Breast epithelium (tissue), 4 donors: ENCODE measurements at regions not wholly inside any gene's neighbourhood (a gene's known extent, or its start where the extent isn't known, plus 50 kb on each side); places are given as distances from the start of the nearest gene placed in this dataset.

Experiments used
- DNase-seq, 2 donors: peaks; one replicate each; pipeline ENCODE4 v3.0.0-alpha.2; 2019; ENCODE audit warnings: low spot score in 2 of 2
- H3K27ac ChIP-seq, 2 donors: fragments of 200-600 bp; sonication (generic) in 1 of 2; one replicate each; pipeline ENCODE4 v1.5.1; 2016 to 2019; ENCODE audit warnings: mild to moderate bottlenecking in 1 of 2
- H3K27me3 ChIP-seq, 2 donors: fragments of 200-600 bp; sonication (generic) in 1 of 2; one replicate each; pipeline versions ENCODE4 v1.5.1 to v1.6.0; 2017 to 2019; ENCODE audit warnings: control low read depth in 1 of 2, mild to moderate bottlenecking in 1 of 2
- H3K36me3 ChIP-seq: fragments of 200-600 bp; one replicate; pipeline ENCODE4 v1.5.1; 2019
- H3K4me1 ChIP-seq, 2 donors: fragments of 200-600 bp; sonication (generic); one replicate each; pipeline ENCODE4 v1.5.1; 2016 to 2019; ENCODE audit warnings: control low read depth in 1 of 2
- H3K4me3 ChIP-seq, 3 donors: fragments of 200-600 bp; sonication (generic); 1 replicate in 2 of 3; 2 replicates in 1 of 3; pipeline ENCODE4 v1.5.1; 2016 to 2019; ENCODE audit warnings: mild to moderate bottlenecking in 3 of 3, moderate library complexity in 2 of 3
- H3K9me3 ChIP-seq, 2 donors: fragments of 200-600 bp; sonication (generic) in 1 of 2; one replicate each; pipeline ENCODE4 v1.5.1; 2016 to 2019; ENCODE audit warnings: control low read depth in 1 of 2
- POLR2A ChIP-seq: fragments of 450-650 bp; IDR thresholded peaks from one replicate; pipeline ENCODE4 v1.6.1; 2016; ENCODE audit warnings: antibody characterized with exemption, mild to moderate bottlenecking, moderate library complexity
- POLR2AphosphoS5 ChIP-seq, 3 donors: sonication (generic); formaldehyde crosslinking; IDR thresholded peaks; one replicate each; pipeline ENCODE4 v1.6.1; 2017; ENCODE audit warnings: antibody characterized with exemption in 3 of 3
- intact Hi-C: fragments of 100-400 bp; cut with DNase I; formaldehyde crosslinking; loops from one replicate; pipeline ENCODE4 v1.15.1; 2023; ENCODE audit warnings: low total_unique reads
- TF ChIP-seq, protein P1 (sequence below), 3 donors: fragments of 450-650 bp; IDR thresholded peaks; one replicate each; pipeline ENCODE4 v1.5.1; 2016 to 2017; ENCODE audit warnings: antibody characterized with exemption in 3 of 3, mild to moderate bottlenecking in 3 of 3, moderate library complexity in 3 of 3

DNA sequence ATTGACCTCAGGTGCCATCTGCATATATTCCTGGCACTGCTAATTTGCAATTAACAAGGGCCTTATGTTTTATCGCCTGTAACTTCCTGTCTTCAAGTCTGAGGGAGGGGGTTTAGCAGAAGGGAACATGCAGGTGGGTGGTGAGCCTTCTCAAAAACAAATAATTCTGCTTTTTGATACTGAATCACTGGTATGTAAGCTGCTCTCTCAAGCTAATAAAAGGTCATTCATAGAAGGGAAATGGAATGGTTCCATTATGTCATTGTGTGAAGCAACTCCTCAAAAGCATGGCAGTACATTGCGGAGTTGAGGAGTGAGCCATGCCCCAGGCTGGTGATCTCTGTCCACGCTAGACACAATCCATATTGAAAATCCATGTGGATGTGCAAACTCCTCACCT is 414.8 kb upstream of the ID2 start:
- no peak overlapping the region for H3K27ac ChIP-seq
- DNase-seq = no peak
- H3K36me3 ChIP-seq = no peaks in the 10 kb centered on the region
- no peaks in the 10 kb centered on the region for H3K9me3 ChIP-seq
- intact Hi-C loops = no loop called here
- H3K4me3 ChIP-seq = no peak overlapping the region
- TF ChIP-seq, protein P1, sequence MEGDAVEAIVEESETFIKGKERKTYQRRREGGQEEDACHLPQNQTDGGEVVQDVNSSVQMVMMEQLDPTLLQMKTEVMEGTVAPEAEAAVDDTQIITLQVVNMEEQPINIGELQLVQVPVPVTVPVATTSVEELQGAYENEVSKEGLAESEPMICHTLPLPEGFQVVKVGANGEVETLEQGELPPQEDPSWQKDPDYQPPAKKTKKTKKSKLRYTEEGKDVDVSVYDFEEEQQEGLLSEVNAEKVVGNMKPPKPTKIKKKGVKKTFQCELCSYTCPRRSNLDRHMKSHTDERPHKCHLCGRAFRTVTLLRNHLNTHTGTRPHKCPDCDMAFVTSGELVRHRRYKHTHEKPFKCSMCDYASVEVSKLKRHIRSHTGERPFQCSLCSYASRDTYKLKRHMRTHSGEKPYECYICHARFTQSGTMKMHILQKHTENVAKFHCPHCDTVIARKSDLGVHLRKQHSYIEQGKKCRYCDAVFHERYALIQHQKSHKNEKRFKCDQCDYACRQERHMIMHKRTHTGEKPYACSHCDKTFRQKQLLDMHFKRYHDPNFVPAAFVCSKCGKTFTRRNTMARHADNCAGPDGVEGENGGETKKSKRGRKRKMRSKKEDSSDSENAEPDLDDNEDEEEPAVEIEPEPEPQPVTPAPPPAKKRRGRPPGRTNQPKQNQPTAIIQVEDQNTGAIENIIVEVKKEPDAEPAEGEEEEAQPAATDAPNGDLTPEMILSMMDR (IDR thresholded peaks at IDR 0.05) = no peak
- TF ChIP-seq POLR2A (no peak), POLR2AphosphoS5 (IDR thresholded peaks at IDR 0.05) (no peak)
- H3K27me3 ChIP-seq = no peaks in the 10 kb centered on the region
- H3K4me1 ChIP-seq = no peaks in the 10 kb centered on the region

DNA sequence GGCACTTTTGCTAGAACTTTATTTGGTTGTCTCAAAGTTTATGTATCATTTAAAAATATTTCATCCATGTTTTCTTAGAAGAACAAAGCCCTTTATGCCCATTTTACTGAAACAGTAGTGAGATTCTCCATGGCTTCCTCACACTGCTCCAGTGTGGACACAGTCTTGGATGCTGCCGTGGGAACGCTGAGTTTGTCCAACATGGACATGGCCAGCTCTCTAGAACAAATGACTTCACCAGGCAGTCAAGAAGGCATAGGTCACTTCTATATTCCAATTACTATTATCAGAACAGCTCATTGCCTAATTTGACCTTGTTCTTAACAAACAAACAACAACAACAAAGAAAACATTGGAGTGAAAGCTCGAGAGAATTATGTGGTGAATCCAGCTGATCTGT is 414.1 kb upstream of the ID2 start:
- intact Hi-C loops = no loop called here

DNA sequence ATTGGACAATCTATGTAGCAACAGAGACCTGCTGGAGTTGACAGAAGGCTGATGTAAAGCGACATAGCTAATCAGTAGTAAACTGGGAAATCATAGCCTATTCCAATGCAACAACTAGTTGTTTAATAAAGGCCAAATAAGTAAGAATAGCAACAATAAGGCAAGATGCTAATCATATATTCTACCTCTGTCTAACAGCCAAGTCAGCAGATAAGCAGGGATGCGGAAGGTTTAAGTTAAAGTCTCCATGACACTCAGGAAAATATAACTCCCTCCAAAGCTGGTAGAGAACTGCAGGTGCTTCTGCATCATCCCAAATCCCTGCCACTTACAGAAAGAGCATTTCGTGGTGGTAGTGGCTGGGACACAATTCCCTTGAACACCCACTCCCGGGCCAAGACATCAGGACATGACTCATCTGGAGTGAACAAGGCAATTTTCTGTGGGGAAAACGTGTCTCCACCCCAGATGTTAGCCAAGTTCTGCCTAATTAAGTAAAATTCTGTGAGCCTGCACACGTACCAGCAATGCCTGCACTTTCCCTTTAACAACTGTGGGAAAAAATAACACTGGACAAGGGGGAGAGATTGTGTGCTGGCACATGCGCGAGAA is 413.6 kb upstream of the ID2 start:
- intact Hi-C loops = no loop called here
- H3K36me3 ChIP-seq = no peaks in the 10 kb centered on the region
- no peaks in the 10 kb centered on the region for H3K4me1 ChIP-seq
- no peaks in the 10 kb centered on the region for H3K9me3 ChIP-seq
- H3K4me3 ChIP-seq = no peak overlapping the region
- no peaks in the 10 kb centered on the region for H3K27me3 ChIP-seq
- TF ChIP-seq POLR2AphosphoS5 (IDR thresholded peaks at IDR 0.05) (no peak), POLR2A (no peak)
- TF ChIP-seq, protein P1 (IDR thresholded peaks at IDR 0.05) = no peak
- no peak overlapping the region for H3K27ac ChIP-seq
- no peak for DNase-seq

More for the DNA sequence above, 414.1 kb upstream of the ID2 start:
- no peaks in the 10 kb centered on the region for H3K4me1 ChIP-seq
- no peak overlapping the region for H3K27ac ChIP-seq
- no peaks in the 10 kb centered on the region for H3K9me3 ChIP-seq
- no peak overlapping the region for H3K4me3 ChIP-seq
- TF ChIP-seq, protein P1 (IDR thresholded peaks at IDR 0.05) = no peak
- no peak for TF ChIP-seq POLR2A
- no peak for TF ChIP-seq POLR2AphosphoS5 (IDR thresholded peaks at IDR 0.05)
- H3K27me3 ChIP-seq = no peaks in the 10 kb centered on the region
- H3K36me3 ChIP-seq = no peaks in the 10 kb centered on the region
- DNase-seq = no peak

DNA sequence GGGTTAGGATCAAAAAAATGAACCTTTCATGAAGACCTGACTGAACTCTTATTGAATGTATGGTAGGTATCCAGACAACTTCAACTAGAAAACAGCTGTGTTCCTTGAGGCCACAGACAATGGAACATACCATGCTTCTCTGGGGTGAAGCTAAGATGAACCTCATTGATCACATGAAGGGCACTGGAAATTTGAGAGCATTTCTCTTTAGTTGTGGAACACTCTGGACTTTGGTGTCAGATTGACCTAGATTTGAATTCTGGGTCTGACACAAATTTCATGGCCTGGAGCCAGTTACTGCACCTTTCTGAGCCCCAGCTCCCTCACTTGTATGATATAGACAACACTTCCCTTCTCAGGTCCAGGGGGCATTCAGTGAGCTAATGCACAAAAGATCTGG is 411.2 kb upstream of the ID2 start:
- no peak overlapping the region for H3K4me3 ChIP-seq
- no peaks in the 10 kb centered on the region for H3K36me3 ChIP-seq
- no peak overlapping the region for H3K27ac ChIP-seq
- no peaks in the 10 kb centered on the region for H3K9me3 ChIP-seq
- no peak for TF ChIP-seq POLR2A
- TF ChIP-seq, protein P1 (IDR thresholded peaks at IDR 0.05) = no peak
- no peak for TF ChIP-seq POLR2AphosphoS5 (IDR thresholded peaks at IDR 0.05)
- DNase-seq = no peak
- H3K27me3 ChIP-seq = no peaks in the 10 kb centered on the region
- H3K4me1 ChIP-seq = no peaks in the 10 kb centered on the region
- intact Hi-C loops = loop anchor here (10.0 kb wide), 1 partner anchor 1306 kb away; no protein-coding TSS in a partner anchor

DNA sequence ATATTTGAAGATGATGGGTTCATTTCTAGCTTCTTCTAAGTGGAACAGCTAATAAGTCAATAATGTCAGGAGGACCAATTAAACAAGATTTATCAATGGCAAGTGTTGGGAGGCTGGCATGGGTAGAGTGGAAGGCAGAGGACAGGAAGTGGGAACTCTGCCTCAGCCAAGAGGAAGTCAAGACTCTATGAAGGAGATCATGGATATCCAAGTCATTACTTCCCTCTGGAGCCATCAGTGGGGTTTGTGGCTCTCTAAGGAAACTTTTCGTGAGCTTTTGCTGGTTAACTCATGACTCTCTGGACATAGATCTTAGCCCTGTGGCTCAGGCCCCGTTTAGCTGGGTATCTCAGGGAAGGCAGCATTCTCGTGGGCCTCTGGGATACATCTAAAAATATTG is 410.4 kb upstream of the ID2 start:
- intact Hi-C loops = loop anchor here (10.0 kb wide), 1 partner anchor 1307 kb away; no protein-coding TSS in a partner anchor
- TF ChIP-seq POLR2AphosphoS5 (IDR thresholded peaks at IDR 0.05) (no peak), POLR2A (no peak)
- TF ChIP-seq, protein P1 (IDR thresholded peaks at IDR 0.05) = no peak
- no peaks in the 10 kb centered on the region for H3K9me3 ChIP-seq
- H3K36me3 ChIP-seq = no peaks in the 10 kb centered on the region
- H3K27me3 ChIP-seq = no peaks in the 10 kb centered on the region
- H3K27ac ChIP-seq = no peak overlapping the region
- H3K4me1 ChIP-seq = no peaks in the 10 kb centered on the region
- no peak overlapping the region for H3K4me3 ChIP-seq
- no peak for DNase-seq
